Peyer's patch (tissue), 4 donors: ENCODE measurements at regions not wholly inside any gene's neighbourhood (a gene's known extent, or its start where the extent isn't known, plus 50 kb on each side); places are given as distances from the start of the nearest gene placed in this dataset.

Experiments
- CTCF ChIP-seq, 6 experiments: fragments of 450-650 bp in 4 of 6; fragments of 200-600 bp in 2 of 6; sonication (generic) in 1 of 6; IDR thresholded peaks; one replicate each; pipeline ENCODE4 v1.5.1; 2017 to 2019; ENCODE audit warnings: antibody characterized with exemption in 6 of 6, mild to moderate bottlenecking in 3 of 6, moderate library complexity in 1 of 6
- POLR2A ChIP-seq, 2 donors: fragments of 450-650 bp; IDR thresholded peaks; one replicate each; pipeline ENCODE4 v1.5.1; 2017; ENCODE audit warnings: antibody characterized with exemption in 2 of 2, mild to moderate bottlenecking in 2 of 2, moderate library complexity in 2 of 2

DNA sequence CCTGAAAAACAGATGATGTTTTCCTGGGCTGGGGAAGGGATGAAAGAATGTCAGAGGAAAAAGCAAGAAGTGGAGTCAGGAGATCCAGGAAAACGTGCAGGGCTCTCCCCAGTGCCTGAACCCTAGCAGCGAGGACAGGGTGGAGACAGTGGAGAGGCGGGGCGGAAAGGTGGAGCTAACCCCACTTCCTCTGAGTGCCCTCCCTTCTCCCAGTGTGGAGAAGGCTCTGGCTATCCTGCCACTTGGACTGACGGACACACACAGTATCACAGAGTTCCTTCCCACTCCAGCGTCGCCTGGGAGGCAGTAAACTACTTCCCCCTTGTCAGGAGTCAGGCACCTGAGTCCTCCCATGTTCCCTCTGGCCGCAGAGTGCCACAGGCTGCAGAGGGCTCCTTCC, 125.3 kb upstream of the CHRNA7 start:
- TF ChIP-seq CTCF (IDR thresholded peaks at IDR 0.05) (no peak), POLR2A (IDR thresholded peaks at IDR 0.05) (no peak)
